DMS53 treated with DMSO at 0.1 percent for 48 hours (cell line): ENCODE measurements at regions not wholly inside any gene's neighbourhood (a gene's known extent, or its start where the extent isn't known, plus 50 kb on each side); places are given as distances from the start of the nearest gene placed in this dataset.
"Not testable (repeated sequence)": the region's sequence is repeated elsewhere in the genome, so short reads cannot be mapped to it uniquely, and the experiment has no call there.

Experiments used
- DNase-seq: peaks from one replicate; lab custom pipeline; 2025; ENCODE audit not compliant: unreplicated experiment; lab: John Stamatoyannopoulos, UW

DNA sequence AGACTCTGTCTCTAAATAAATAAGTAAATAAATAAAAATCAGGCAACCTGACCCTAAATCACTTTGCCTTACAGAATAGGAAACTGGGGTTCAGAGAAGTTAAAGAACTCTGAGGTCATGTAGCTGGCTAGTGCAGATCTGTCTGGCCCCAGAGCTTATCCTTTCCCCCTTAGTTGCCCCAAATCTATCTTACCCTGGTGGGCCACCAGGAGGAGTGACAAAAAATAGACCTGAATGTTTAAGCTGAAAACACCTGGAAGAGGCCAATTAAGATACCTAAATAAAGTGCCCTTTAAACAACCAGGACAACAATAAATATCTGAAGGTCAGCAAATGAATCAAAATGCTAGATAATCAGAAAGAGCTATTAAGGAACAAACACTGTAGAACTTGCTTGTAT, 59.7 kb downstream of the TEX35 start:
- DNase-seq, result no peak

DNA sequence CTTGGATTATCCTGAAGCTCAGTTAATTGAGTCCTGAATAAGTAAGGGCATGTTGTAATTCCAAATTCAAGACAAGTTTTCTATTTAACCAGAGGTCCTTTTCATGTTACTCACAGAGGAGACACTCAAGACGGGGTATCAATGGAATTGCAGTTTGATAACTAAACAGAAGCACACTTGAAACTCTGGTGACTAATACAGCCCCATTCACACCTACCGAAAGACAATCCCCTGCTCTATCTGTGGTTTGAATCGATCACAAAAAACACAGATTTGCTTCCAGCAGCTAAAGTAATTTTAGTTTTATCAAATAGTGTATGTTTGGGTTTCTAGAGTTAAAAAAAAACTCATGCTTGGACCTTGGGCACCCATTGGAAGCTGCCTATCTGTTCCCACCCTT, 60.4 kb downstream of the TEX35 start:
- DNase-seq, result no peak

DNA sequence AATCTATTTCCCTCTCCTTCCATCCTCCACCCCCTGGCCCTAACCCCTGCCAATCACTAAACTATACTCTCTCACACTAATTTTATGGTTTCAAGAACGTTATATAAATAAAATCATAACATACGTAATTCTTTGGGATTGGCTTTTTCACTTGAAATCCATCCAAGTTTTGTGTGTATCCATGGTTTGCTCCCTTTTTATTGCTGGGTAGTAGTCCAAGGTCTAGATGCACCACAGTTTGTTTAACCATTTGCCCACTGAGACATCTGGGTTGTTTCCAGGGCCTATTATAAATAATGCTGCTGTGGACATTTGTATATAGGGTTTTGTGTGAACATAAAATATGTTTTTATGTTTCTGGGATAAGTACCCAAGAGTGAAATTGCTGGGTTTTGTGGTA, 61.4 kb downstream of the TEX35 start:
- DNase-seq, result no peak

DNA sequence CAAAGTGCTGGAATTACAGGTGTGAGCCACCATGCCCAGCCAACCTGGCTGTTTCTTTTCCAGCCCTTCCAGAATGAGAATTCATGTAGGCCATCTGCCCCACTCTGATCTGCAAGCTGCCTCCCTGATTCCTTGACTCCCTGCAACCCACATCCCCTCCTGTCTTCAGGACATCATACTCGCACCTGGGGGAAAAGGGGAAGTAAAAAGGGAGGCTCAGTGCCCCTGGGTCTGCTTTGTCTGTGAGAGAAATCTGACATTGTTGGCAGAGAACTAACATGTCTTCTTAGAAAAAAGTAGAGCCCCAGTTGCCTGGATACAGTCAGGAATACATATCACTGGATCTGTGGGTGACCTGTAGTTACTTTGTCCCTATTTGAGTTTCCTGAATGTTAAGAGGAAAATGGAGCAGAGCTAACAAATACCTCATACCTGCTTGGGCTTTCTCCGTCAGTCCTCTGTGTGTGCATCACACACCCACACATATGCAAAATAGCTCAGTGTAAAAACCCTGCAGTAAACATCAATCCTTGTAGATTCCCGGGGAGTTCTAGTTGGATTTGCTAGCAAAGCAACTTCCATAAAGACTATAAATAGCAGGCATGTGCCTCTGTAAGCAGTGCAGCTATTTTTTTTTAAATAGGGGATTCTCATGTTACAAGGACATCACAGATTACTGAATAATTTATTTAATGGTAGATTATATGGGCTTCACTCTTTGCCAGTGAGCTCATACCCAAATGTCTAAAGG, 62.9 kb downstream of the TEX35 start:
- no peak for DNase-seq

DNA sequence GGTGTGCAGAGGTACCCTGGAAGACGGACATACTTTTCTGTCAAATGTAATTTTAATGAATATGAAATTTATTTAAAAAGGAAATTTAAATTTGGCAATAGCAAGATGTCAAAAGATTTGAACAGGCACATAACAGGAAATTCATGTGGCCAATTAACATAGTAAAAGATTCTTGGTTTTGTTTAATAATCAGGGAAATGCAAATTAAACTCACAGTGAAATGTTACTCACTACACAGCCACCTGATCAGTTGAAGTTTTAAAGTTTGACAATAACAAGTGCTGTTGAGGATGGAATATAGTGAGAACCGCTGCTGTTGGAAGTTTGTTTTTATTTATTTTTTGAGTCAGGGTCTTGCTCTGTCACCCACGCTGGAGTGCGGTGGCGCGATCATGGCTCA, 63.9 kb downstream of the TEX35 start:
- DNase-seq, result no peak

DNA sequence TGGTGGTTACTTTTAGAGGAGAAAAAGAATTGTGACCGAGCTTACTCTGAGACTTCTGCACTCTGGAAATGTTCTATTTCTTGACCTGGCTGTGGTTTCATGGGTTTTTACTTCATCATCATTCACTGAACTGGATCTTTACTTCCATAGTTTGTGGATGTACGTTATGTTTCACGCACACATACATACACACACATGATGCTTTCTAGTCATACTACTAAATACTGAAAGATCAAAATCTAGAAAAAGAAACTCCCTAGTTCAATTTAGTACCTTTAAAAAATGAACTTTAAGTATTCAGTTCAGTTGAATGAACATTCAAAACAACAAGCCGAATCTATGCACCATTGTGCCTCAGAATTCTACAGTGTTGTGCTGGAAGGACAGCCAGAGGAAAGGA, 65.0 kb downstream of the TEX35 start:
- DNase-seq, result no peak

DNA sequence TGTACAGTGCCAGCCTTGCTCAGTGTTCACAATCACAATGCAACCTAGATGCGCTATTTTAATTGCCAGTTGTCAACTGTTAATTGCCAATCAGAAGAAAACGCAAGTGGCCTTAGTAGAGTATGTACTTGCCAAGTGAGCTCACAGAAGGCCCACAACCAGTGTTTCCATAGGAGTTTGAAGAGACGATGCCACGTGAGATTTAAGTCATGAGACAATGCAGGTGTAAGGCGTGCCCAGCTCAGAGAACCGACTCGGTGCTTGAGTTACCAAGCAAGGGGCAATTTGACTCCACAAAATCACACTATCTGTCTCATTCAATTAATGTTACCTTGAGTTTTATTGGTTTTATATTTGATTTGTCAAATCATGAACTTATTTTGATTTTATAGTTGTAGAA, 65.6 kb downstream of the TEX35 start:
- no peak for DNase-seq

DNA sequence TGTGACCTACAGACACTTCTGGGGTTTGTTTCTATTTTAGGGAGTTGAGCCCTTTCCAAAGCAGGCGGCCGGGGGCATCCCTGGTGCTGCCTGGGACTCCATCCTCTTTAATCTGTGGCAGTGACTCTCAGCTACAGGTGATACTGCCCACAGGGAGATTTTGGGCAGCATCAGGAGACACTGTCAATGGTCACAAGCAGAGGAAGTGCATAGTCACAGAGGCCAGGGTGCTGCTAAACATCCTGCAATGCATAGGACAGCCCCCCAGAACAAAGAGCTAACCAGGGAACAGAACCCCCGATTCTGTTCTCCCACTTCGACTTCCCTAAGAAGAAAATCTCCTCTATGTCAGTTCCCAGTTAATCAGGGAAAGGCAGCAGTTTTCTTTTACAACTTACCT, 66.2 kb downstream of the TEX35 start:
- no peak for DNase-seq

DNA sequence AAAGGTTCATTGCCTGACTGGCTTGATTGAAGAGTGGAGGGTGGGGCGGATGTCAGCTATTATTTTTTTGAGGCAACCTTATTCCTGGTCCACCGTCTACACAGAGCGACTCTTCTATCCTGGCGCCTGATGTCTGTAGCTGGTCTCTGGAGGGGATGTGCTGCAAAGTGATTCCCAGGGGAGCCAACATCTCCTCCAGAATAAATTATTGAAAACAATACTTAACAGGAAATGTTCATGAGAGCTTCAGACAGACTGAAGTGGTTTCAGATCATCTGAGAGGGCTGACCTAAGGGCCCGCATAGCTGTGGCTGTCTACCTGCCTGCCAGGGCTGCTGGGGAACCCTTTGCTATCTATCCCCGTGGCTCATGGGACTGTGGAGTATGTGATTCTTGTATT, 66.7 kb downstream of the TEX35 start:
- DNase-seq, result no peak

DNA sequence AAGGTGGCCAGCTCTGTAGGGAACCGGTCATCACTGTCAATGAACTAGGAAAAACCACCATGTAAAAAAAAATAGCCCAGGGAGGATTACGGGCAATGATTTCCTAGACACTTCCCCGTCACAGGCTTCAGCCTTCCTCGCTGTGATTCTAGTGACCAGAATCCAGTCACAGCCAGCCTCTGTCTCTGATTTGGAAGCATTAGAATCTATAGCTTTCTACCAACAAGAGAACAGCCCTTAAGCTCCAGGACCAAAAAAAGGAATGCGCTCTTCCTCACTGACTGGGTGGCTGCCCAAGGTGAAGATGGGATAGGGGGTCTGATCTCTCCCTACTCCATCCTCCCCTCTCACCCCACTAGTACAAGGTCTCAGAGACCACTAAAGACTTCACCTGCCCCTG, 67.2 kb downstream of the TEX35 start:
- DNase-seq, result no peak

DNA sequence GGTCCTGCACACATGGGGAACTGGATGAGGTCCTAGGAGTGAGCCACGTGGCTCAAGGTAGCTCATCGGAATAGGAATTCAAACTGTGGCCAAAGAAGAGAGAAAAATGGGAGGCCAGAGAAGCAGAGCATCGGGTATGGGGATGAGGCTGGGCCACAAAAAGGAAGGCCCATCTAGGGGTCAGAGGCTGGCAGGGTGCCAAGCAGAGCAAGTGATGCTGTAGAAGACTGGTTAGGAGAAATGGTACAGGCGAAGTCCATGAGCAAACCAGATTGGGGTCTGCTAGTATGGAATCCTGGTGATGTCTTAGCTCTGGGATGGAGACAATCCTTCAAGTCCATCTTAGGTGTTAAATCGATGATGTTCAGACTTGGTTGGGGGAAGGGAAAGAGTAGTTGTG, 68.0 kb downstream of the TEX35 start:
- DNase-seq, result no peak

DNA sequence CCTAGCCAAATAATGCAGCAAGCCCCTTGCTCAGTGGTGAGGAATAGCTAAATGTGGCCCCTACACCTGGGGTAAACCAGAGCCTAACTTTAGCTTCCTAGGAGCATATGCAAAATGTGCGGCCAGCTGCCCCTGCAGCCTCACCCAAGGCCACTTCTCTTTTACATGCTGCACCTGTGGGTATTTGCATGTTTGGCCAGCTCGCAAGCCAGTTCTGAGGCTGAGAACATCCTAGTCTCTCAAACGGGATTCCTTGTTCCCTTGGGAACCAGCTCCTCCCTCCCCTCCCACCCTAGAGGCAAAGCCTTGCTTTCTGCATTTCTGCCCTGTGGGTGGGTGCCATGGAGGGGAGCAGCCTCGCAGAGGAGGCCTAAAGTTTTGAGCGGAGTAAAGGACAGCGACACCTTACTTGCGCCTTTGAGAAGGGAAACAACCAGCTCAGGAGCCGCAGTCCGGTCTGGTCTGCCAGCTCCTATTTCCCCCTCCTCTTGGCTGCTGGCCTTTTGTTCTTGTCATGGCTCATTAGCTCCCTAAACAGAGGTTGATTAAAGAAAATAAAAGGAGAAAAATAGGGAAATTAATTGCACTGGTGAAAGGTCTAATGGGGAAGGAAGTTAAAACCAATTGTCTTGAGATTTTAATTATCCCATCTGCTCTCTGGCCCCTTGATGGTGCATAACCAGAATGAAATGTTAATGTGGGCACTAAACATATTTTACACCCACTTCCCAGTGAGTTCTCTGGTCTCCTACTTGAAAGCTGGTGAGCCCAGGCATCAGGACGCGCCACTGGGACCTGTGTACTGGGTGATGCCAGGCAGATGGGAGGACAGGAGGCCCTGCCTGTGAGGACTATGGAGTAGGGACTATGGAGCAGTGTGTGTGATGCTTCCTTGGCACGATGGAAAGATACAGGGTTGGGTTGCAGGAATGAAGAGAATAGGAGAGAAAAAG, 68.7 kb downstream of the TEX35 start:
- no peak for DNase-seq

DNA sequence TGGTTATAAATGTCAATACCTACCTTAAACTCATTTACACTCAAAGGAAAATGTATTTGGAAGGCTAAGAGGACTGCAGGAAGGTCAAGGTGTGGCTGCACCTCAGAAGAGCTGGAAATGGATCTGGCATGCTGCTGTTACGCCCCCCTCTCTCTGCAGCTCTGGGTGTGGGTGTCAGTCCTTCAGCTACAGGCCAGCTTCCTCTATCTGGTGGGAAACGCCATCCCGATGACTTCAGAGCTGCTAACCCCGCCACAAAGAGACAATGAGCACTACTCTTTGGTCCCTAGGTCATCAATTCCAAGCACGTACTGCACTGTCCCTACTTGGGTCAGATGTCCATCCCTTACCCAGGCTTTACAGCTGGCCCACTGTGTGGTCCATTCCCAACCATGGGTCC, 74.2 kb downstream of the TEX35 start:
- DNase-seq, result no peak

DNA sequence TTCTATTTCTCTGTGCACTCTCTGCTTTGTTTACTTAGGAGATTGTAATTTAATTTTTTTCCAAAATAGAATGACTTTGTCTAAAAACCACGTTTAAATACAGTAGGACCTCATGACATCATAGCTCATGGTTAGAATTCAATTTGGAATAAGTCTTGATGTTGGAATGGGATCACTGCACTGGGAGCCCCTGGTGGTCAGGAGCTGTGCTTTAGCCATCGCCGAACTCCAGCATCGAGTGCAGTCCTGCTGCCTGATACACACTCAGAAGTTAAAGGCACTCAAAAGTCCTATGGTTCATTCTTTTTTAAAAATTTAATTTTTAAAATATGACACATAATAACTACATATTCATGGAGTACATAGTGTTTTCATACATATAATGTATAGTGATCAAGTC, 75.1 kb downstream of the TEX35 start:
- no peak for DNase-seq

DNA sequence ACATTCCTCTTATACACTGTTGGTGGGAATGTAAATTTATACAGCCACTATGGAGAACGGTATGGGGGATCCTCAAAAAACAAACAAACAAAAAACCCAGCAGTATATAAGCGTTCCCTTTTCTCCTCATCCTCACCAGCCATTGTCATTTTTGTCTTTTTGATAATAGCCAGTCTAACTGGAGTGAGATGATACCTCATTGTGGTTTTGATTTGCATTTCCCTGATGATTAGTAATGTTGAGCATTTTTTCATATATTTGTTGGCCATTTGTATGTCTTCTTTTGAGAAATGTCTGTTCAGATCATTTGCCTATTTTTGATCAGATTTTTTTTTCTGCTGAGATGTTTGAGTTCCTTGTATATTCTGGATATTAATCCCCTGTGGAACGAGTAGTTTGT, 76.1 kb downstream of the TEX35 start:
- not testable (repeated sequence) for DNase-seq

DNA sequence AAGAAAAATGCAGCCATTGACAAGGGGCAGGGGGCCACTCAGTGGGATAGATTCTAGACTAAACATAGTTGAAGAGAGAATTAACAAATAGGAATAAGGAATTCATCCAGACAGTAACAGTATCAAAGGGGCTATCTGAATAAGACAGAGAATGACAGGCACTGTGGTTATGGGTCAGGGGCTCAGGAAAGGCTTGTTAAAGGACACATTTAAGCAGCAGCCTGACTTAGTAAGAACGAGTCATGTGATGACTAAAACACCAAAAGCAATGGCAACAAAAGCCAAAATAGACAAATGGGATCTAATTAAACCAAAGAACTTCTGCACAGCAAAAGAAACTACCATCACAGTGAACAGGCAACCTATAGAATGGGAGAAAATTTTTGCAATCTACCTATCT, 78.9 kb downstream of the TEX35 start:
- DNase-seq, result not testable (repeated sequence)

DNA sequence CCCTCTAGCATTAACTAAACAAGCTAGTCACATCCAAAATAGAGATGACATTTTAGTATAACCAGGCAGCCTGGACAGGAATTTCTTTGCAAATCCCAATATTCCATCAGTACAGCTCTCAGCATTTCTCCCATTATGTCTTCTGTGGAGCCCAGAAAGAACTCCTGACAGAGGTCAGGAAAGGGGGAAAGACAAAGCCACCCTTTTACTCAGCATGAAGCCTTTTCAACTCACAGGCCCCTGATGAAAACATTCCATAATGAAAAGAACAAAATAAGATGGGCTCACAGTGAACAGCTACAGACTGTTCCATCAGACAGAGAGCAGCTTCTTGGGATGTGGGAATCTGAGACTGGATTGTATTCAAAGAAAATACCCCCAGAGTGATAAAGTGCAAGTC, 80.6 kb downstream of the TEX35 start:
- no peak for DNase-seq

DNA sequence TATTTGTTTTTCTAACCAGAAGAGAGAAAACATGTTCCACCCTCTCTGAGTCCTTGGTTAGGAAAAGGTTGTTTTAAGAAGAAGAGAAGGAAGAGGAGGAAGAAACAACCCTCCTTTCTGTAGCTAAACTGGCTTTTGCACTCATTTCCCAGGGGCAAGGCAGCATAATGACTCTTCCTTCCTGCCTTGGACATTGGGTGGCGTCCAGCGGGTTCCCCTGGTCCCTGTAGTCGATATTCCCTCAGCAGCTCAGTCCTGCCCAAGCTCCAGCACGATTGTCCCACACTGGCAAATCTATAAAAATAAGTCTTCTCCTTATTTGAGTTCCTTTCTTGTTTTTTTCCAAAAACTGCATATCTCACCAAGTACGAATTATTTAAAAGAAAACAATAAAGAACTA, 81.2 kb downstream of the TEX35 start:
- DNase-seq, result no peak

DNA sequence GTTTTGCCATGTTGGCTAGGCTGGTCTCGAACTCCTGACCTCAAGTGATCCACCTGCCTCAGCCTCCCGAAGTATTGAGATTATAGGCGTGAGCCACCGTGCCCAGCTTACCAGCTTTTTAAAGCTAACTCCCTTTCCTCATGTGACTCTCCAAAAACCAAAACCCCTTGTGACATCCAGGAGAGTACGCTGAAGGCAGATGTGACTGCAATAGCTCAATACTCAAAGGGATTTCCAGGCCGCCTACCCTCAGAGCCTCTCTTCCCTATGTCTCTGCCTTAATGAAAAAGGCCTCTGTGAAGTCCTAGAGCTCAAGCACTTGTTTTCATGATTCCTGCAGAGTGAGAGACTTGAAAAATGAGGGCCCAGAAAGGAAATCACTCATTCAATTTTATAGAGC, 82.6 kb downstream of the TEX35 start:
- no peak for DNase-seq

DNA sequence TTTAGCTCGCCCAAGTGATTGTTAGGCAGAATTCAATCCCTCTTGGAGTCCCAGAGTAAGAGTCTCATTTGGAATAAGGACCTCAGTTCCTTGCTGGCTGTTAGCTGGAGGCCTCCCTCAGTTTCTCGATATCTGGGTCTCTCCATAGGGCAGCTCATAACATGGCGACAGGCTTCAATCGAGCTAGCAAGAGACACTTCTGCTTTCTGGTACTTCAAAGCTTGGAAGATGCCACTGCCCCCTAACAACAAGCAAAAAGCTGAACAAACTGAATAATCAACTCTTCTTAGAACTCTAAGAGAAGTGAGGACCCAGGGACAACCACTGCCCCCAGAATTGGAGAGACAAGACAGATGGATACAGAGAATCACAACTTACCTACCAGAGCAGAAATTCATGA, 86.2 kb downstream of the TEX35 start:
- no peak for DNase-seq

DNA sequence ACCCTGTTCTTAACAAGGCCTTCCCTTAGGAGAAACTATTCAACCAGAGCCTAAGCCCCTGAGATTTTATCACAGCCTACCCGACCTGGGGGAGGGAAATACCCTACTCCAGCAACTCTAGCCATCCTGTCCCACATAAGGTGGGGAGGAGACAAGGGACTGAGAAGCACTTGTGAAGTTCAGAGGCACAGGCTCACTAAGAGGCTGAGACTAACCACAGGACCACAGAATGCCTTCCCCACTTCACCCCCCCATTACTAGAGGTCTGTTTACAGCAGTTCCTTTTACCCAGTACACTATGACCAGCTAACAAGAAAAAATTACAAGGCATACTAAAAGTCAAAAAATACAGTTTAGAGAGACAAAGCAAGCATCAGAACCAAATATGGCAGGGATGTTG, 86.8 kb downstream of the TEX35 start:
- DNase-seq, result no peak

DNA sequence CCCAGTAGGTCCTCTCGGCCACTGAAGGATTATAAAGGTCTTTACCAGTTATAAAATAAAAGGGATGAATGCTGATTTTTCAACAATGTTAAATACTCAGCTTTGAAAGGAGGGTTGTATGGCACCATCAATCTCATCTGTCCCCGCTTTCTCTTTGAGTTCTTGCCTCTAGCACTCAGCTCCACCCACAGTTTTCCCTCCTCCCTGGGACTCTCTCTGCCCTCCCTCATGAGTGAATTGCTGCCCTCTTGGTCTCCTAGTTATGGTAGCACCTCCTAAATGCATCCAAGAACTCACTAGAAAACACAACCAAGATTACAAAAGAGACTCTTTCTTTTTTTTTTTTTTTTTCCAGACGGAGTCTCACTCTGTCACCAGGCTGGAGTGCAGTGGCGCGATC, 91.0 kb downstream of the TEX35 start:
- DNase-seq, result no peak
